ENCODE measurements at regions not wholly inside any gene's neighbourhood (a gene's known extent, or its start where the extent isn't known, plus 50 kb on each side); places are given as distances from the start of the nearest gene placed in this dataset.

DNA sequence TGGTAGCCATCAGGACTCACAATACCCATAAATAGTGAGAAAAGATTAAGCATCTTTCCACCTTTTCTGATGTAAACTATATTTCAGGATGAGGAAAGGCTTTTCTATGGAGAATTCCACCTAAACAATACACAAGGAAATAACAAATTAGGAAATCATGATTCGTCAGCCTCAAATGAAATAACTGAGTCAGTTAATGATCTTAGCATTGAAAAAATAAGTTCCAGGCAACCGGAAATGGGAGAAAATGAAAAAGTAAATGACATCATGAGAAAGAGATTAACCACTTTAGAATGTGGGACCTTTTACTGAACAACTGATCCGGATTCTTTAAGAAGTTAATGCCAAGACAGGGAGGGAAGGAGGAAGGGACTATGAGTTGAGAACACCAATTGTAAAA, 742.3 kb downstream of the TNS3 start:
- TF ChIP-seq POLR2A (IDR thresholded peaks at IDR 0.05; ENCODE audit: control extremely low read depth in 1 of 2, low read depth in 2 of 2, low read length in 2 of 2) (no peak), POLR2AphosphoS5 (IDR thresholded peaks at IDR 0.05; ENCODE audit: low read depth, low read length) (no peak), RFX5 (IDR thresholded peaks at IDR 0.05; ENCODE audit: borderline replicate concordance, low read depth, low read length) (no peak), YY1 (IDR thresholded peaks at IDR 0.05; ENCODE audit: low read depth, low read length) (no peak), RBBP5 (IDR thresholded peaks at IDR 0.05; ENCODE audit: borderline replicate concordance, low read depth, low read length) (no peak), FOSL1 (IDR thresholded peaks at IDR 0.05; ENCODE audit: insufficient read depth, low read depth, low read length) (no peak), CHD1 (IDR thresholded peaks at IDR 0.05; ENCODE audit: low read depth, low read length) (no peak), TBP (IDR thresholded peaks at IDR 0.05; ENCODE audit: low read depth, low read length) (no peak)
- TF ChIP-seq, protein P1, sequence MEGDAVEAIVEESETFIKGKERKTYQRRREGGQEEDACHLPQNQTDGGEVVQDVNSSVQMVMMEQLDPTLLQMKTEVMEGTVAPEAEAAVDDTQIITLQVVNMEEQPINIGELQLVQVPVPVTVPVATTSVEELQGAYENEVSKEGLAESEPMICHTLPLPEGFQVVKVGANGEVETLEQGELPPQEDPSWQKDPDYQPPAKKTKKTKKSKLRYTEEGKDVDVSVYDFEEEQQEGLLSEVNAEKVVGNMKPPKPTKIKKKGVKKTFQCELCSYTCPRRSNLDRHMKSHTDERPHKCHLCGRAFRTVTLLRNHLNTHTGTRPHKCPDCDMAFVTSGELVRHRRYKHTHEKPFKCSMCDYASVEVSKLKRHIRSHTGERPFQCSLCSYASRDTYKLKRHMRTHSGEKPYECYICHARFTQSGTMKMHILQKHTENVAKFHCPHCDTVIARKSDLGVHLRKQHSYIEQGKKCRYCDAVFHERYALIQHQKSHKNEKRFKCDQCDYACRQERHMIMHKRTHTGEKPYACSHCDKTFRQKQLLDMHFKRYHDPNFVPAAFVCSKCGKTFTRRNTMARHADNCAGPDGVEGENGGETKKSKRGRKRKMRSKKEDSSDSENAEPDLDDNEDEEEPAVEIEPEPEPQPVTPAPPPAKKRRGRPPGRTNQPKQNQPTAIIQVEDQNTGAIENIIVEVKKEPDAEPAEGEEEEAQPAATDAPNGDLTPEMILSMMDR (IDR thresholded peaks at IDR 0.05; ENCODE audit: control extremely low read depth in 1 of 3, insufficient read depth in 1 of 3, low read depth in 1 of 3, low read length in 3 of 3), result no peak
- TF ChIP-seq, protein P2, sequence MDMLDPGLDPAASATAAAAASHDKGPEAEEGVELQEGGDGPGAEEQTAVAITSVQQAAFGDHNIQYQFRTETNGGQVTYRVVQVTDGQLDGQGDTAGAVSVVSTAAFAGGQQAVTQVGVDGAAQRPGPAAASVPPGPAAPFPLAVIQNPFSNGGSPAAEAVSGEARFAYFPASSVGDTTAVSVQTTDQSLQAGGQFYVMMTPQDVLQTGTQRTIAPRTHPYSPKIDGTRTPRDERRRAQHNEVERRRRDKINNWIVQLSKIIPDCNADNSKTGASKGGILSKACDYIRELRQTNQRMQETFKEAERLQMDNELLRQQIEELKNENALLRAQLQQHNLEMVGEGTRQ (IDR thresholded peaks at IDR 0.05; ENCODE audit: low read length), result no peak

Data from H1 (cell line).